GM10266 (cell line): ENCODE measurements at regions not wholly inside any gene's neighbourhood (a gene's known extent, or its start where the extent isn't known, plus 50 kb on each side); places are given as distances from the start of the nearest gene placed in this dataset.

Experiments used
- DNase-seq: peaks from one replicate; pipeline ENCODE4 v3.0.0; 2012; ENCODE audit errors: extremely low spot score
- CTCF ChIP-seq: IDR thresholded peaks from 2 replicates; pipeline ENCODE4 v1.5.1; 2012; ENCODE audit warnings: mild to moderate bottlenecking, low read depth; ENCODE audit not compliant: control insufficient read depth, insufficient read depth; ENCODE audit errors: missing control alignments

GRCh38 chr20:57912227-57912582 is 202.4 kb upstream of the PMEPA1 start:
- no peak for TF ChIP-seq CTCF
- no peak for DNase-seq

- DNase-seq = no peak
- TF ChIP-seq CTCF = no peak
Measured at GRCh38 chr20:57911512-57912226, 201.9 kb upstream of the PMEPA1 start.

- DNase-seq = no peak
- TF ChIP-seq CTCF = no peak
Measured at GRCh38 chr20:57910716-57911115, 200.9 kb upstream of the PMEPA1 start.

- no peak for TF ChIP-seq CTCF
Measured at GRCh38 chr20:57909763-57910331, 200.0 kb upstream of the PMEPA1 start.

GRCh38 chr20:57908704-57909630 is 199.2 kb upstream of the PMEPA1 start:
- DNase-seq = no peak
- TF ChIP-seq CTCF = no peak

More at GRCh38 chr20:57909763-57910331, 200.0 kb upstream of the PMEPA1 start:
- DNase-seq = no peak

GRCh38 chr20:57908226-57908625 is 198.4 kb upstream of the PMEPA1 start:
- DNase-seq = no peak
- TF ChIP-seq CTCF = no peak
